Stimulated activated CD8-positive, alpha-beta memory T cell treated with anti-CD3 and anti-CD28 coated beads, Interleukin-7, amount 100 ng/mL, for 4 hours (primary cell): ENCODE measurements at regions not wholly inside any gene's neighbourhood (a gene's known extent, or its start where the extent isn't known, plus 50 kb on each side); places are given as distances from the start of the nearest gene placed in this dataset.

ENCODE experiments used
- DNase-seq, 2 donors: peaks; one replicate each; pipeline ENCODE4 v3.0.0-alpha.2; 2020; ENCODE audit warnings: low read depth in 2 of 2

DNA sequence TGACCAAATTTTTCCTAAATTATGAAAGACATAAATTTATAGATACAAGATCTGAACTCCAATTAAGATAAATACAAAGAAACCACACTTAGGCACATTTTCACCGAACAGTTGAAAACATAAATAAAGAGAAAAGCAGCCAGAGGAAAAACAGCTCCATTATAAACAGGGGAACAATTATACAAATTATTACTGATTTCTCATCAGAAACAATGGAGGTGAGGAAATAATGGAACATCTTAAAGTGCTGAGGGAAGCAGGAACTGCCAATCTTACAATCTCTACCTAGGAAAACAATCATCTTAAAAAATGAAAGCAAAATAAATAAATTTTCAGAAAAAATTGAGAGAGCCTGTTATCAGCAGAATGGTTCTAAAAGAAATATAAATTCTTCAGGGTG is 234.4 kb upstream of the PMFBP1 start:
- no peak for DNase-seq

- DNase-seq, result no peak
These were observed 232.3 kb upstream of the PMFBP1 start for GRCh38 chr16:72404299-72404698.

DNA sequence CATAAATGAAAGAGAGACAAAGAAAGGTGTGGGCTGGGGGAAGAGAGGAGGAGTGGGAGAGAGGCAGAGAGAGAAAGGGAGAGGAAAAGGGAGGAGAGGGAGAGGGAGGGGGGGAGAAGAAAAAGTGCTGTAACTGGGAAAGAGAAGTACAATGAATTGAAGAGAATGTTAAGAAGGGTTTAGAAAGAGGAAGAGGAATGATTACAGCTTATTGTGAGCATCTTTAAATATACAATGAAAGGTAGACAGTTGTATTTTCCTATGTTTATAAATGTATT is 229.1 kb upstream of the PMFBP1 start:
- DNase-seq, result no peak

DNA sequence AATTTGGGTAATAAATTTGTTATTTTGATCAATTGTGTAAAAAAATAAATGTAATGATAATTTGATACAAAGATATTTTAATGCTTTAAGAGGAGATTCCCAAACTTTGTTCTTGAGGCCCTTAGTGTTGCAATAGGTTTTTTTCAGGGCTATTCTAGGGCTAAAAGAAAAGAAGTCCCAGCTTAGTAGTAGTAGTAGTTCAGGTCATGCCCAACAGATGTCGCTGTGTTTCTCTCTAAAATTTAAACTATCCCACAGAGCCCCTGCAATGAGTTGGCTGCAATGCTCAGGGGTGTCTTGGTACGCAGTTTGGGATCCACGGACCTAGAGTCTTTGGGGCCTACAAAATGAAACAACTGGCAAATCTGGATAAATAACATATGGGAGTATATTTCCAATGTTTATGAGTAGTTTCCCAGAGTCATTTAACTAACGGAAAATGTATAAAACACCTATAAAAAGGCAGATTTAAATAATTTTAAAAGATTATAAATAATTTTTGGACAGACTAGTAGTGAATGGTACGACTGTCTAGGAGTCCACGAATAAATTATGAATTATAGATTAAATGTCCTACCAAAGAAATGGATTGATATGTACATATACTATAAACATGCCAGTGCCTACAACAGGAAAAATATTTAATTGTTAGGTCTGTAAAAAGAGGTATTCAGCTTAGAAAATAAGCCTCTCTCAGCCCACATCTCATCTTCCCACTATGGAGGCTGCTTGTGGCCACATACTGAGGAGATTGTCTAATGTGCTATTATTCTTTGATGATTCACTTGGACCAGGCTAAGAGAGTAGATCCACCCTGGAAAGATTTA is 228.5 kb upstream of the PMFBP1 start:
- DNase-seq, result no peak

GRCh38 chr16:72399811-72400210 is 227.9 kb upstream of the PMFBP1 start:
- DNase-seq, result no peak

GRCh38 chr16:72397876-72398275 is 225.9 kb upstream of the PMFBP1 start:
- DNase-seq, result no peak

DNA sequence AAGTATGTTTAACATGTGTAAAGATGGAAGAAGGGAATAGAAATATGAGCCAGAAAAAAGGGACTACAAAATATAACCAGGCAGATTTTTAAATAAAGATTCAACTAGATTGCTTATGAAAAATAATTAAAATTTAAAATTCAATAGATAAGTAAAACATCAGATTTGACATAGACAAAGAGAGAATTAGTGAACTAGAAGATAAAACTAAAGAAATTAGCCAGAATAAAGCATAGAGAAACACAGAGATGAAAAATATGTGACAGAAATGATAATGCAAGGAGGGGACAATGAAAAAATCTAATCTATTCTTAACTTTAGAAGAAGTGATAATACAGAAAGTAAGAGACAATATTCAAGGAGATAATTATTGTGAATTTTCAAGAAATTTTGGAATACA is 222.6 kb upstream of the PMFBP1 start:
- DNase-seq, result no peak

DNA sequence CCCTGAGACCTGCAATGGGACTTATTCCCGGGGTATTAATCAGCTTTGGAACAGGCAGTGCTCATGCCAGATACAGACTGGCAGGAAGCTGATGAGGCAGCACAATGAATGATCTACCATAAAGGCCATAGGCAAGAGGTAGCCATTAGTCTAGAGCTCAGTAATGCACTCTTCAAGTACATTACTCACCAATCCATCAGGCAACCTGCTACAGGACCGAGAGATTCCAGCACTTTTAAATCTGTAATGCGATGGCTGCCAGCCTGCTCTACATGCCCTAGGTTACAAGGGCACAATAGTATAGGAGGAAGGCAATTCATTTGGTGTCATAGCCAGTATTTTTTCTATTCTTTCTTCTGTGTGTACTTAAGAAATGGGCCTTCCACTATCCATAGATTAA is 217.8 kb upstream of the PMFBP1 start:
- DNase-seq, result no peak

- DNase-seq, result no peak
These were observed 216.1 kb upstream of the PMFBP1 start for GRCh38 chr16:72388007-72388406.

GRCh38 chr16:72384651-72385050 is 212.7 kb upstream of the PMFBP1 start:
- no peak for DNase-seq

- DNase-seq, result no peak
These were observed 208.3 kb upstream of the PMFBP1 start for GRCh38 chr16:72380283-72380682.

DNA sequence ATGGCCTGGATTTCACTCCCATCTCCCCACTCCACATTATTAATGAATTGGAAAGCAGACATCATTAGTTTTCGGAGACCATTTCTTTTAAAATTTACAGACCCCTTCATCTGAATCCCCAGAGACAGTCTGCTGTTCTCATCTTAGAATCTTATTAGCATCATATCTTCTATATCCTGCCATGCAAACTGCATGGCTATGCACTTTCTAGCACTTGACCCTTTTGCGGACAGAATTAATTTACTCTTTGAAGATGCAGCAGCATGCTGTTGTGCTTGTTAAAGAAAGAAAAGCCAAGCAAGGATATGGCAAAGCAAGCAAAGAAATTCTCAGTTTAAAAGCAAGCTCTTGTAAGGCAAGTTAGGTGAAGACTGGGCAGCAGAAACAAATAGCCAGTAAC is 201.2 kb upstream of the PMFBP1 start:
- no peak for DNase-seq

GRCh38 chr16:72372087-72373045 is 200.4 kb upstream of the PMFBP1 start:
- no peak for DNase-seq

DNA sequence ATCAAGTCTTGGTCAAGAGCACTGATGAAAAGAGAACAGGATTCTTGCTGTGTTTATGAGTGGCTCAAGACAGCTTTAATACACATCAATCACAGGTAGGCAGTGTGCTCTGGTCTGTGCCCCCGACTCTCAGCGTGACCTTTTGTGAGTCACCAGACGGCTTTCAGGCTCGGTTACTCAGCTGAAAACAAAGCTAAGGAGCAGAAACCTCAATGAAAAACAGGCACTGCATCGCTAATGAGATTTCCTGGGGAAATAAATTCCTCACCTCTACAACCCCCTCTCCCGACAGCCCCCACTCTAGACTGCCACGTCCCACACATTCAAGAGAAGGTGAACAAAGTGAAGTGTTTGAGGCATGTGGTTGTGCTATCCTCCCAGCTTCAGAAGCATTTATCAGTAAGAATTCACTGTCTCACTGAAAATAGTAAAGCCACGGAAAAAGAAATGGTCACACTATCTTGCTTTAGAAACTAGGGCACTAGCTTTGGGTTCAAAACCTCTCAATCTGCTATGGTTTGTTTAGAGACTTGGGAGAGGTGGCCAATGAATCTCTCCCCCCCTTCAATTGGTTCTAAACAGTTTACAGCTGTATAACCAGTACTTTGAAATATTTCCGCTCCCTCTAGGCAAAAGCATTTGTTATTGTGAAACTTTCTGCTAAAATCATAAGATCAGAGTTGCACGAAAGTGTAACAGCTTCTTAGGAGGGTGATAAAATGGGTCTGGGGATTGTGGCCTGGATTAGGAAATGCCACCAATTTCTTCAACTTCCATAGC is 199.5 kb upstream of the PMFBP1 start:
- DNase-seq, result no peak

DNA sequence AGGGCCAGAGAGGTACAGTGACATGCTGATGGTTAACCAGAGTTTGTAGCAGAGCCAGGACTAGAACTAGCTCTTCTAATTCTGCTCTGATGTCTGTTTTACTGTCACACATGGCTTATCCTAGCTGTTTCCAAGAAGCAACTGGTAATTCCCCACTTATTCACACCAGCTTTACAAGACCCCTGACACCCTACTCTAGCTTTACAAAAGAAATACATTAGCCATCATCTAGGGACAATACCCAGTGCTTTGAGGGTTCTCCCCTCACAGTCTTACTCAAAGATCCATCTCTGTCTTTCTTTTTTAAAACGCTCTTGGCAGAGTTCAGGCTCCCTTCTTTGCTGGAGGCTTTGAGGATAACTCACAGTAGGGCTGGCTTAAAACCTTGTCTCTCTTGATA is 197.3 kb upstream of the PMFBP1 start:
- no peak for DNase-seq

GRCh38 chr16:72367851-72368250 is 195.9 kb upstream of the PMFBP1 start:
- no peak for DNase-seq

DNA sequence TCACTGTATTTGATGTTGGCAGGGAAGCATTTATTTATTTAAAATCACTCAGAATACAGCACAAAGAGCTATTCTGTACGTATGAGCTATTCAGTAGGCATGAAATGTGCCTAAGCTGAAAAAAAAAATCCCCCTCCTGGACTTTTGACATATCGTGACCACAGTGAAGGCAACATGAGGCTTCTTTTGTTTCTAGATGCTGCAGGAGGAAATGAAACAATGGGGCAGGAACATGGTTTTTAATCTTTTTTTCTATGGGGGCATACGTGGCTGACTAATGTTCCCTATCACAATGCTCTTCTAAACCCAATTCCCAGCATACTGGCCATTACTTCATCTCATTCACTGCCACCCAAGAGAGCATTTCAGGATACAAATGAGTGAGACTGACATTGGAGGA is 191.0 kb upstream of the PMFBP1 start:
- DNase-seq, result no peak

DNA sequence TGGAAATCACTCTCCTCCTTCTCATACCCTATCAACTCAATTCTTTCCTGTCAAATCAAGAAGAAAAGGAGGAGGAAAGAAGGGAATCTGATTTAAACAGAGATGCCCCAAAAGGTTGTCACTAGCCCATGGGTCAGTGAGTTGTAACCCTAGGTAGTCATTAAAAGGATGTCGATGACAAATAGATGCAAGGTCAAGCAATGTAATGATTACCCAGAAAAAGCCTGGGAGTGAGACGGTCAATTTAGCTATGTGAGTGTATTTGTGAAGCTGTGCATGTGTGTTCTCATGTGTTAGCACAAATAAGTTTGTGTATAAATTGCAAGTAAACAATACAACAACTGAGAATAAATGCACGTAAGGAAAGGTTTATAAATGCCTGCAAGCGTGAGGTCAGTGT is 190.5 kb upstream of the PMFBP1 start:
- no peak for DNase-seq

GRCh38 chr16:72357910-72358309 is 186.0 kb upstream of the PMFBP1 start:
- DNase-seq, result no peak

GRCh38 chr16:72355561-72355960 is 183.6 kb upstream of the PMFBP1 start:
- no peak for DNase-seq

DNA sequence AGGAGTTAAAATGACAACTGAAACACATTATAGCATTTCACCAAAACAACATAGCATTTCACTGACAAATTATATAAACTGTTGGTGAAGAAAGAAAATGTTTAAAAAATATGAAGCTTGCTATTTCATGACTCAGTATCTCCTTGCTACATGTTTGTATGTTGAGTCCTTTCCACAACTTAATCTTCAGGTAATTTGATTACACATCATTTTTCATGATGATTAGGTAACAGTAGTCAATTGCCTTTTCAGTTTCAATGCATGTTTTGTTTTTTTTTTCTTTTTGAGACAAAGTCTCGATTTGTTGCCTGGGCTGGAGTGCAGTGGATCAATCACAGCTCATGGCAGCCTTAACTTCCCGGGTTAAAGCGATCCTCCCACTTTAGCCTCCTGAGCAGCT is 177.8 kb upstream of the PMFBP1 start:
- no peak for DNase-seq

GRCh38 chr16:72332926-72333325 is 161.0 kb upstream of the PMFBP1 start:
- no peak for DNase-seq
